PC-9 (cell line): ENCODE measurements at regions not wholly inside any gene's neighbourhood (a gene's known extent, or its start where the extent isn't known, plus 50 kb on each side); places are given as distances from the start of the nearest gene placed in this dataset.

Experiments used
- BruUV-seq: library from RNA; stranded (reverse); fragments of 400-500 nt; replicated peaks from 2 replicates; lab custom pipeline; 2021; lab: Mats Ljungman, UMichigan
- CTCF ChIA-PET: fragments of 300-600 bp; sonication (Branson Sonifier 250); formaldehyde crosslinking; loops from one replicate; lab custom pipeline; 2022; ENCODE audit warnings: antibody characterized with exemption; lab: Charles Lee
- POLR2A ChIA-PET: fragments of 300-600 bp; sonication (Branson Sonifier 250); formaldehyde crosslinking; loops from one replicate; lab custom pipeline; 2022; ENCODE audit warnings: antibody characterized with exemption; ENCODE audit not compliant: unreplicated experiment; lab: Charles Lee
- DNase-seq, 2 experiments: peaks; one replicate each; pipeline versions ENCODE4 v3.0.0 to v3.0.0-alpha.2; 2015 to 2022; ENCODE audit warnings: mixed read lengths in 1 of 2
- H2AFZ ChIP-seq: fragments of 200-600 bp; sonication (generic); 2 replicates; pipeline ENCODE4 v1.8.1; 2017; ENCODE audit warnings: antibody characterized with exemption
- H3F3A ChIP-seq: fragments of 200-600 bp; sonication (generic); 2 replicates; pipeline ENCODE4 v1.8.1; 2017; ENCODE audit warnings: antibody characterized with exemption, mild to moderate bottlenecking, low read depth; ENCODE audit not compliant: insufficient read depth
- H3K27ac ChIP-seq: fragments of 200-600 bp; sonication (generic); 2 replicates; pipeline ENCODE4 v1.6.1; 2016; ENCODE audit warnings: mixed run types
- H3K27me3 ChIP-seq: fragments of 200-600 bp; sonication (generic); 2 replicates; pipeline ENCODE4 v1.6.1; 2016; ENCODE audit warnings: low read depth, mixed run types; ENCODE audit not compliant: insufficient read depth
- H3K36me3 ChIP-seq: fragments of 200-600 bp; sonication (generic); 2 replicates; pipeline ENCODE4 v1.6.1; 2016; ENCODE audit warnings: low read depth, mixed run types
- H3K4me1 ChIP-seq: fragments of 200-600 bp; sonication (generic); replicated peaks from 2 replicates; pipeline ENCODE4 v1.6.1; 2016; ENCODE audit warnings: mixed run types; ENCODE audit not compliant: insufficient read depth
- H3K4me2 ChIP-seq: fragments of 200-600 bp; sonication (generic); 2 replicates; pipeline ENCODE4 v1.6.1; 2017; ENCODE audit warnings: mixed run types
- H3K4me3 ChIP-seq: fragments of 200-600 bp; sonication (generic); 2 replicates; pipeline ENCODE4 v1.6.1; 2016; ENCODE audit warnings: mixed run types
- H3K79me2 ChIP-seq: fragments of 200-600 bp; sonication (generic); 2 replicates; pipeline ENCODE4 v1.6.1; 2017; ENCODE audit warnings: low read depth, mixed run types
- H3K9me2 ChIP-seq: fragments of 200-600 bp; sonication (generic); 2 replicates; pipeline ENCODE4 v1.8.1; 2017; ENCODE audit warnings: mild to moderate bottlenecking; ENCODE audit not compliant: insufficient read depth
- H3K9me3 ChIP-seq: fragments of 200-600 bp; sonication (generic); 2 replicates; pipeline ENCODE4 v1.8.1; 2016; ENCODE audit warnings: low read depth; ENCODE audit not compliant: insufficient read depth
- H4K20me1 ChIP-seq: fragments of 200-600 bp; sonication (generic); 2 replicates; pipeline ENCODE4 v1.8.1; 2017; ENCODE audit not compliant: insufficient read depth
- CTCF ChIP-seq: fragments of 200-600 bp; sonication (generic); conservative IDR thresholded peaks from 2 replicates; pipeline ENCODE4 v1.6.1; 2017; ENCODE audit warnings: mixed run types, antibody characterized with exemption, mild to moderate bottlenecking, moderate library complexity
- EZH2 ChIP-seq: fragments of 200-600 bp; sonication (generic); IDR thresholded peaks from 2 replicates; pipeline ENCODE4 v1.8.0; 2017; ENCODE audit warnings: antibody characterized with exemption, low read depth
- intact Hi-C: fragments of 100-400 bp; cut with micrococcal nuclease; formaldehyde crosslinking; loops from one replicate; pipeline ENCODE4 v1.10.0; 2022; ENCODE audit not compliant: unreplicated experiment

DNA sequence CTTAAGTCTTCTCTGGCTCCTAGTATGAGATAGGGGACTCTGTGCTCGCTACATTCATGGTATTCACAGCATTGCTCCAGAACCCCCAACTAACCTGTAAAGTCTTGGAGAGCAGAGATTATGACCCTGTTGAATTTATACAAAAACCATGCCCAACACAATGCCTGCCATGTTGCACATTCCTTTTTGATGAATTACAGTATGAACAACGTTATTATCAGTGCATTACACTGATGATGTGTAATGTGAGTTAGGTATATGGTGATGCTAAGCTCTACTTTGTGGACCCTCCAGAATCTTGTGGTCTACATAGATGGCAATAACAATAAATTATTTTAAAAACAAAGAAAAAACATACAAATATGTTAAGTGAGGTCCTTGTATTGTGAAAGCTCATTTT, 64.3 kb downstream of the EOMES start:
- H3K79me2 ChIP-seq = no peaks in the 10 kb centered on the region
- ChIA-PET POLR2A (no interaction called here), CTCF (no interaction called here)
- no peaks in the 10 kb centered on the region for H3K36me3 ChIP-seq
- no peak for TF ChIP-seq EZH2
- no peak overlapping the region for H3K27ac ChIP-seq
- H3K27me3 ChIP-seq = no peaks in the 10 kb centered on the region
- H2AFZ ChIP-seq = no peak overlapping the region
- DNase-seq = no peak
- H3K4me2 ChIP-seq = no peak overlapping the region
- H4K20me1 ChIP-seq = no peaks in the 10 kb centered on the region
- H3F3A ChIP-seq = no peaks in the 10 kb centered on the region
- H3K9me2 ChIP-seq = no peaks in the 10 kb centered on the region; the same call in 1 of the 2 replicates
- no peaks in the 10 kb centered on the region for H3K4me1 ChIP-seq
- H3K9me3 ChIP-seq = no peaks in the 10 kb centered on the region
- BruUV-seq = no TSS peak
- H3K4me3 ChIP-seq = no peak overlapping the region
- intact Hi-C loops = no loop called here

GRCh38 chr3:27657404-27657803, 64.7 kb downstream of the EOMES start:
- Histone ChIP-seq H3K9me2 (no peaks in the 10 kb centered on the region; the same call in 1 of the 2 replicates), H3K79me2 (no peaks in the 10 kb centered on the region), H3K9me3 (no peaks in the 10 kb centered on the region), H3F3A (no peaks in the 10 kb centered on the region), H3K27me3 (no peaks in the 10 kb centered on the region), H2AFZ (no peak overlapping the region), H4K20me1 (no peaks in the 10 kb centered on the region), H3K4me2 (no peak overlapping the region), H3K27ac (no peak overlapping the region), H3K4me3 (no peak overlapping the region), H3K4me1 (no peaks in the 10 kb centered on the region), H3K36me3 (no peaks in the 10 kb centered on the region)
- no peak for TF ChIP-seq EZH2
- TF ChIP-seq CTCF = no peak
- POLR2A ChIA-PET = no interaction called here
- no peak for DNase-seq
- no TSS peak for BruUV-seq
- CTCF ChIA-PET = no interaction called here
- intact Hi-C loops = no loop called here

- Histone ChIP-seq H3F3A (no peaks in the 10 kb centered on the region), H3K4me3 (no peak overlapping the region), H3K9me2 (no peaks in the 10 kb centered on the region; the same call in 1 of the 2 replicates), H3K27me3 (no peaks in the 10 kb centered on the region), H3K9me3 (no peaks in the 10 kb centered on the region), H2AFZ (no peak overlapping the region), H3K4me2 (no peak overlapping the region), H3K36me3 (no peaks in the 10 kb centered on the region), H3K4me1 (no peaks in the 10 kb centered on the region), H3K27ac (no peak overlapping the region), H4K20me1 (no peaks in the 10 kb centered on the region), H3K79me2 (no peaks in the 10 kb centered on the region)
- intact Hi-C loops = no loop called here
- TF ChIP-seq EZH2 (no peak), CTCF (no peak)
- ChIA-PET POLR2A (no interaction called here), CTCF (interaction anchor here (0.6 kb wide), 1 partner anchor 238 kb away, joined by 3 read pairs; no protein-coding TSS in a partner anchor)
- no peak for DNase-seq
- no TSS peak for BruUV-seq
Measured at GRCh38 chr3:27656790-27657189, 65.3 kb downstream of the EOMES start.

GRCh38 chr3:27655547-27655946, 66.6 kb downstream of the EOMES start:
- Histone ChIP-seq H3K4me3 (no peak overlapping the region), H3K4me1 (no peaks in the 10 kb centered on the region), H3K36me3 (no peaks in the 10 kb centered on the region), H2AFZ (no peak overlapping the region), H3K79me2 (no peaks in the 10 kb centered on the region), H3K27me3 (no peaks in the 10 kb centered on the region), H3K27ac (no peak overlapping the region), H3F3A (no peaks in the 10 kb centered on the region), H4K20me1 (no peaks in the 10 kb centered on the region), H3K9me3 (no peaks in the 10 kb centered on the region), H3K9me2 (no peaks in the 10 kb centered on the region; the same call in 1 of the 2 replicates), H3K4me2 (no peak overlapping the region)
- intact Hi-C loops = no loop called here
- TF ChIP-seq EZH2 (no peak), CTCF (no peak)
- POLR2A ChIA-PET = no interaction called here
- no TSS peak for BruUV-seq
- CTCF ChIA-PET = no interaction called here
- DNase-seq = no peak
